VCaP (cell line): ENCODE measurements at regions not wholly inside any gene's neighbourhood (a gene's known extent, or its start where the extent isn't known, plus 50 kb on each side); places are given as distances from the start of the nearest gene placed in this dataset.
"Not testable (repeated sequence)": the region's sequence is repeated elsewhere in the genome, so short reads cannot be mapped to it uniquely, and the experiment has no call there.

Source experiments
- H3K27ac ChIP-seq: fragments of 450-650 bp; 2 replicates; pipeline ENCODE4 v1.5.1; 2017
- TF ChIP-seq, protein P1 (sequence below): fragments of 450-650 bp; conservative IDR thresholded peaks from 2 replicates; pipeline ENCODE4 v1.5.1; 2017; ENCODE audit warnings: mild to moderate bottlenecking, moderate library complexity

GRCh38 chr2:193463011-193463410, 1268.3 kb upstream of the TMEFF2 start:
- no peak overlapping the region for H3K27ac ChIP-seq
- TF ChIP-seq, protein P1, sequence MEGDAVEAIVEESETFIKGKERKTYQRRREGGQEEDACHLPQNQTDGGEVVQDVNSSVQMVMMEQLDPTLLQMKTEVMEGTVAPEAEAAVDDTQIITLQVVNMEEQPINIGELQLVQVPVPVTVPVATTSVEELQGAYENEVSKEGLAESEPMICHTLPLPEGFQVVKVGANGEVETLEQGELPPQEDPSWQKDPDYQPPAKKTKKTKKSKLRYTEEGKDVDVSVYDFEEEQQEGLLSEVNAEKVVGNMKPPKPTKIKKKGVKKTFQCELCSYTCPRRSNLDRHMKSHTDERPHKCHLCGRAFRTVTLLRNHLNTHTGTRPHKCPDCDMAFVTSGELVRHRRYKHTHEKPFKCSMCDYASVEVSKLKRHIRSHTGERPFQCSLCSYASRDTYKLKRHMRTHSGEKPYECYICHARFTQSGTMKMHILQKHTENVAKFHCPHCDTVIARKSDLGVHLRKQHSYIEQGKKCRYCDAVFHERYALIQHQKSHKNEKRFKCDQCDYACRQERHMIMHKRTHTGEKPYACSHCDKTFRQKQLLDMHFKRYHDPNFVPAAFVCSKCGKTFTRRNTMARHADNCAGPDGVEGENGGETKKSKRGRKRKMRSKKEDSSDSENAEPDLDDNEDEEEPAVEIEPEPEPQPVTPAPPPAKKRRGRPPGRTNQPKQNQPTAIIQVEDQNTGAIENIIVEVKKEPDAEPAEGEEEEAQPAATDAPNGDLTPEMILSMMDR: no peak

DNA sequence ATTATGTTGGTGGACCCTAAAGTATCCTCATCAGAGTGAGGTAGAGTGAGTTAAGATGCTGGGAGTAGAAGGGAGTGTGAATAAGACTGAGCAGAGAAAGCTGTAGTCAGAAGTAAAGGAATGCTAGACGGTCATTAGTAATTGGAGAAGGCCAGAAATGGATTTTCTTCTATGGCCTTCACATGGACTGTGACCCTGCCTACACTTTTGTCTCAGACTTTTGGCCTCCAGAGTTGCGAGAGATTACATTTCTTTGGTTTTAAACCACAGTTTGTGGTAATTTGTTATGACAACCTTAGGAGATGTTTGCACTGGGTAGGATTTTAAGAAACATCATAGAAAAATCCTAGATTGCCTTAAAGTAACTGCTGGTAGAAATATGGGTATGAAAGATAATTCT, 1267.7 kb upstream of the TMEFF2 start:
- TF ChIP-seq, protein P1: no peak

GRCh38 chr2:193461431-193461934, 1266.8 kb upstream of the TMEFF2 start:
- TF ChIP-seq, protein P1: no peak
- no peak overlapping the region for H3K27ac ChIP-seq

More for the DNA sequence above, 1267.7 kb upstream of the TMEFF2 start:
- H3K27ac ChIP-seq: no peak overlapping the region

DNA sequence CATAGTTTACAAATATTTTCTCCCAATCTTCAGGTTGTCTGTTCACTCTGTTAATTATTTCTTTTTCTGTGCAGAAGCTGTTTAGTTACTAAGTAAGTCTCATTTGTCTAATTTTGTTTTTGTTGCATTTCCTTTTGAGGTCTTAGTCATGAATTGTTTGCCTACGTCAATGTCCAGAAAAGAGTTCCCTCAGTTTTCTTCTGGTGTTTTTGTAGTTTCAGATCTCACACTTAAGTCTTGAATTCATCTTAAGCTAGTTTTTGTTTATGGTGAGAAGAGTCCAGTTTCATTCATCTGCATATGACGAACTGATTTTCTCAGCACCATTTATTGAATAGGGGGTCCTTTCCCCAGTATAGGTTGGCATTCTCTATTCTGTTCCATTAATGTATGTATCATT, 1252.2 kb upstream of the TMEFF2 start:
- no peak overlapping the region for H3K27ac ChIP-seq
- TF ChIP-seq, protein P1: no peak

- no peak overlapping the region for H3K27ac ChIP-seq
- TF ChIP-seq, protein P1: no peak
Observed at GRCh38 chr2:193442293-193442692, 1247.6 kb upstream of the TMEFF2 start.

- TF ChIP-seq, protein P1: no peak
- no peak overlapping the region for H3K27ac ChIP-seq
Observed at GRCh38 chr2:193428336-193428818, 1233.6 kb upstream of the TMEFF2 start.

DNA sequence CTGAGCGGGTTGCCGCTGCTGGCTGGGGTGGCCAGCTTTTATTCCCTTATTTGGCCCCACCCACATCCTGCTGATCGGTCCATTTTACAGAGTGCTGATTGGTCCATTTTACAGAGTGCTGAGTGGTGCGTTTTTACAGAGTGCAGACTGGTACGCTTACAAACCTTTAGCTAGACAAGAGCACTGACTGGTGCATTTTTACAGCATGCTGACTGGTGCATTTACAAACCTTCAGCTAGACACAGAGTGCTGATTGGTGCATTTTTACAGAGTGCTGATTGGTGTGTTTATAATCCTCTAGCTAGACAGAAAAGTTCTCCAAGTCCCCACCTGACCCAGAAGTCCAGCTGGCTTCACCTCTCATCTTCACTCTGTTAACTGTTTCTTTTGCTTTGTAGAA, 1217.6 kb upstream of the TMEFF2 start:
- not testable (repeated sequence) for H3K27ac ChIP-seq

DNA sequence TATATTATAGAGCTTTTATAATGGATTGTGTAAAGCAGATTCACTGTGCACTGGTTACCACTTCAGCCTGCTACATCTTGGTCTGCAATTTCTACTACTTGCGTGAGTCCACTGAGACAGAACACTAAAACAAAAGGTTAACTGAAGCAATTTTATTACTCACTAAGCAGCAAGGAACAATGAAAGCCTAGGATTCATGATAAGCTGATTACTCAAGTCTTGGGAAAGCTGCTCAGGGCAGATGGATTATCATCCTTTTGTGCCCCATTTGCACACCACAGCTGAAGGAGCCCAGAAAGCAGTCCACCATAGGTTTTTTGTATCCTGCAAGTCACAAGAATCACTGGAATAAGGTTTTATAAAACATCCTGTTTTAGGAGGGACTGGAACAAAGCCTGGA, 1215.2 kb upstream of the TMEFF2 start:
- H3K27ac ChIP-seq: no peak overlapping the region
- TF ChIP-seq, protein P1: no peak
